NT2/D1 (cell line): ENCODE measurements at regions not wholly inside any gene's neighbourhood (a gene's known extent, or its start where the extent isn't known, plus 50 kb on each side); places are given as distances from the start of the nearest gene placed in this dataset.

ENCODE experiments used
- DNase-seq: peaks from one replicate; pipeline ENCODE4 v3.0.0-alpha.2; 2011; ENCODE audit warnings: low read depth, low spot score
- H3K27me3 ChIP-seq: 2 replicates; pipeline ENCODE4 v1.6.0; 2011; ENCODE audit warnings: mild to moderate bottlenecking; ENCODE audit not compliant: insufficient read length, insufficient read depth
- H3K36me3 ChIP-seq: 2 replicates; pipeline ENCODE4 v1.6.1; 2011; ENCODE audit warnings: mild to moderate bottlenecking, low read length, mixed read lengths; ENCODE audit not compliant: insufficient read depth, insufficient read length
- H3K4me1 ChIP-seq: 2 replicates; pipeline ENCODE4 v1.5.1; 2011; ENCODE audit not compliant: insufficient read depth, insufficient read length
- H3K4me3 ChIP-seq: 2 replicates; pipeline ENCODE4 v1.5.1; 2011; ENCODE audit warnings: low read depth; ENCODE audit not compliant: insufficient read length
- H3K9ac ChIP-seq: 2 replicates; pipeline ENCODE4 v1.6.0; 2011; ENCODE audit warnings: low read depth; ENCODE audit not compliant: insufficient read length
- H3K9me3 ChIP-seq: 2 replicates; pipeline ENCODE4 v1.5.1; 2011; ENCODE audit warnings: mild to moderate bottlenecking, low read length; ENCODE audit not compliant: insufficient read depth
- SUZ12 ChIP-seq: IDR thresholded peaks from 2 replicates; pipeline ENCODE4 v1.6.1; 2011; ENCODE audit not compliant: insufficient read length, insufficient read depth; ENCODE audit errors: extremely low read depth
- YY1 ChIP-seq: IDR thresholded peaks from 2 replicates; pipeline ENCODE4 v1.6.1; 2011; ENCODE audit not compliant: insufficient read length, insufficient read depth
- ZNF274 ChIP-seq: IDR thresholded peaks from 2 replicates; pipeline ENCODE4 v1.6.1; 2011; ENCODE audit warnings: mild to moderate bottlenecking, low read depth, low read length

DNA sequence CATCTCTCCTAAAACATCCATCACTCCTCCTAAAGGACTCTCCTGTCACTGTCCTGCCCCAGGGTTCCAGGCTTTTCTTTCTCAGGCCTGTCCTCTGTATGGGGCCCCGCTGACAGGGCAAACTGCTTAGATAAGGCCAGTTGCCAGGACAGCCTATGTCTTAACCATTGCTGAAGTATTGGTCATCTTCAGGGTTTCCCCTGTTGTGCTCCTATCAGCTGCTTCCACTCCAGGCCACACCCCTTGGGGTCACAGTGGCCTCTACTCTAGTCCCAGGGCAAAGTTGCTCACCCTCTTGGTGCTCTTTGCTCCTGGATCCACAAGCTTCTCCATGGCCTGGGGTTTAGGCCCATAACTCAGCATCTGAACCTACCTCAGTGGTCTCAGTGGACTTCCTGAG lies 138.0 kb upstream of the PJA1 start:
- Histone ChIP-seq H3K4me1 (no peaks in the 10 kb centered on the region), H3K36me3 (no peaks in the 10 kb centered on the region), H3K4me3 (no peak overlapping the region), H3K9ac (no peak overlapping the region), H3K27me3 (no peaks in the 10 kb centered on the region), H3K9me3 (no peaks in the 10 kb centered on the region)
- DNase-seq, result no peak
- TF ChIP-seq YY1 (no peak), SUZ12 (no peak)

DNA sequence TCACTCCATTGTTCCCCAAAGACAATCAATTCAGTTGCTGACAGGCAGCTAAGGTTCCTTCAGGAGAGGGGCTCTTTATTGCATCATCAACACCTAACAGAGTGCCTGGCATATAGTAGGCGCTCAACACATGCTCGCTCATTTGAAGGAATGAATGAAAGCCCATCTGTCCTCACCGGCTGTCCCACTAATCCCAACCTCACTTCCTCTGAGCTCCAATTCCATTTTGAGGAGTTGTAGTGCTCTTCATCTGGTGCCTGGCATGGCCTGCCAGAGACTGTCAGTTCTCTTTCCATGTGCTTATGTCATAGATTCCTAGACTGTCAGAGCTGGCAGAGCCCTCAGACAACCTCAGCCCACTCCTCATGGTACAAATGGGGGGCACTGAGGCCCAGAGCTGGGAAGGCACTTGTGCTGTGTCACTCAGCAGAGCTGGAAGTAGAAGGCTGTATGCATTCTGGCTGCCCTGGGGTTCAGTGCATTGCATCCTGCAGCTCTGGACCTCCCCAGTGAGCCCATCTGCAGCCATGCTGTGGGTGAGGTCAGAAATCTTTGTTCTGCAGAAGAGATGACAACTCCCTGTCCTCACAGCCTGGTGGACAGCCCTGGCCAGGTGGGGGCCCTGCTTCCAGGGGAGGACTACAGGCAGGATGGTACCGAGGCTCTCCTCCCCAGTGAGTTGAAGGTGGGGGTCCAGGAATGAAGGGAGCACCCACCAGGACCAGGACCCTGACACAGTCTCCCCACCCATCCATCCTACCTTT lies 134.9 kb upstream of the PJA1 start:
- H3K9ac ChIP-seq, result no peak overlapping the region
- no peak for DNase-seq
- TF ChIP-seq ZNF274 (no peak), SUZ12 (no peak), YY1 (no peak)
- H3K27me3 ChIP-seq, result no peaks in the 10 kb centered on the region
- H3K4me3 ChIP-seq, result no peak overlapping the region
- no peaks in the 10 kb centered on the region for H3K36me3 ChIP-seq
- H3K9me3 ChIP-seq, result no peaks in the 10 kb centered on the region
- peaks cover 2% of the 10 kb centered on the region for H3K4me1 ChIP-seq

DNA sequence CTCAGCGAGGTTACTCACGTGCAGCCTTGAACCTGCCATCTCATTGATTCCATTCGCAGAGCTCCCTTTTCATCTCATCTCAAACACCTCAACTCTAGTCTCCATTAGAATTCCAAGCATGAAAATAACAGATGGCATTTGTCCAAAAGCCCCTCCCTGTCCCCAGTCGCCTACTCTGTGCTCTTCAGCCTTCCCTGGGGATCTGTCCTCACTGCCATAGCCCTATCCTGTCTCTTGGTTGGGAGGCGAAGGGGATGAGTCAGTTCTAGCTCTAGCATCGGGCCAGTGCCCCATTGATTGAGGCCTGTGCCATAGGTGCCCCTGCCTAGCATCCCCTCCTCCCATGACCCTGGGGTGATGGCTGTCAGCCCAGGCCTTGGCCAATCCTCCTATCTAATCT lies 134.0 kb upstream of the PJA1 start:
- Histone ChIP-seq H3K27me3 (no peaks in the 10 kb centered on the region), H3K36me3 (no peaks in the 10 kb centered on the region), H3K4me3 (no peak overlapping the region), H3K4me1 (peaks cover 2% of the 10 kb centered on the region), H3K9me3 (no peaks in the 10 kb centered on the region), H3K9ac (no peak overlapping the region)
- DNase-seq, result no peak
- no peak for TF ChIP-seq SUZ12
- TF ChIP-seq YY1, result no peak
- no peak for TF ChIP-seq ZNF274

DNA sequence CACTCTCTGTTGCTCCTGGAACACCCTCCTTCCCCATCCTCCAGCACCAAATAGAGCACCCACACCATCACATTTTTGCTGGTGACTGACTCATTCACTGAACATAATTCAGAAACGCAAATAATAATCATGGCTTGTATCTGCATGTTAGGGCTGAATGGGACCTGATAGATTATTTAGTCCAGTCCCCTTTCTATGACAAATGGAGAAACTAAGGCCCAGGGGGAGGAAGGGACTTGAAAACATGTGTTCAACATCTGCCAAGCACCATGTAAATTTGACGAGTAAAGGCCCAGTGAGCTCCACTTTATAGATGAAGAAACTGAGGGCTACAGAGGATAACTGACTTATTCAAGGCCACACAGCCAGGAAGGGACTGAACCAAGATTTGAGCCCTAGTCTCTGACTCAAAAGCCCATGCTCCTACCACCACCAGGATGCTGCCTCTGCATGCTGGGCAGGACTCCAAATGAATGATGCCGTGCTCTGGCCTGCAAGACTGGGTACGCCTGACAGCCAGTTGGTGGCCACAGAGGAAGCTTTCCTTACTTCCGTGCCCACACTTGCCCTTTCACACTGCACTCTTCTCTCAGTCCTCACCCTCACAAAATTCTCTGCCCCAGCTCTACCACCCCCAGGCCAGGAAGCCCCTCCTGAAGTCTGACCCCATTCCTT lies 133.3 kb upstream of the PJA1 start:
- H3K4me1 ChIP-seq, result peaks cover 2% of the 10 kb centered on the region
- H3K27me3 ChIP-seq, result no peaks in the 10 kb centered on the region
- DNase-seq, result no peak
- no peak overlapping the region for H3K4me3 ChIP-seq
- H3K36me3 ChIP-seq, result no peaks in the 10 kb centered on the region
- H3K9me3 ChIP-seq, result no peaks in the 10 kb centered on the region
- TF ChIP-seq SUZ12, result no peak
- no peak for TF ChIP-seq YY1
- no peak for TF ChIP-seq ZNF274
- H3K9ac ChIP-seq, result no peak overlapping the region

DNA sequence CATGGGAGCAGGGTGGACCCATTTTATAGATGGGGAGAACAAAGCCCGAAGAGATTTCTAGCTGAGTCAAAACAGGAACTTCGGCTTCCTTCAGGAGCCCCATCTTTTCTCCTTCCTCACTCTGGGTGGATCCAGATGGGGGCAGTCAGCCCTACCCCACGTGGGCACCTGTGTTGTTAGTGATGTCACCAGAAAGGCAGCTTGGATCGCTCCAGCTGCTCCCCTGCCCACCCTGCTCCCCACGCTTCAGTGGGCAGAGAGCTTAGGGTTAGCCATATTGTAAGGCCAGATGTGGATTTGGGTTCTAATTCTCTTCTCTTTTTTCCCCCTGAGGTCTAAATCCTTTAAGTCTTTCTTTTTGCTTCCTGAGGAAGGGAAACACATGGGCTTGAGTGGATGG lies 132.3 kb upstream of the PJA1 start:
- H3K9ac ChIP-seq, result no peak overlapping the region
- no peak for DNase-seq
- no peaks in the 10 kb centered on the region for H3K27me3 ChIP-seq
- H3K4me3 ChIP-seq, result no peak overlapping the region
- no peaks in the 10 kb centered on the region for H3K9me3 ChIP-seq
- H3K36me3 ChIP-seq, result no peaks in the 10 kb centered on the region
- TF ChIP-seq YY1 (no peak), SUZ12 (no peak), ZNF274 (no peak)
- H3K4me1 ChIP-seq, result peaks cover 2% of the 10 kb centered on the region

DNA sequence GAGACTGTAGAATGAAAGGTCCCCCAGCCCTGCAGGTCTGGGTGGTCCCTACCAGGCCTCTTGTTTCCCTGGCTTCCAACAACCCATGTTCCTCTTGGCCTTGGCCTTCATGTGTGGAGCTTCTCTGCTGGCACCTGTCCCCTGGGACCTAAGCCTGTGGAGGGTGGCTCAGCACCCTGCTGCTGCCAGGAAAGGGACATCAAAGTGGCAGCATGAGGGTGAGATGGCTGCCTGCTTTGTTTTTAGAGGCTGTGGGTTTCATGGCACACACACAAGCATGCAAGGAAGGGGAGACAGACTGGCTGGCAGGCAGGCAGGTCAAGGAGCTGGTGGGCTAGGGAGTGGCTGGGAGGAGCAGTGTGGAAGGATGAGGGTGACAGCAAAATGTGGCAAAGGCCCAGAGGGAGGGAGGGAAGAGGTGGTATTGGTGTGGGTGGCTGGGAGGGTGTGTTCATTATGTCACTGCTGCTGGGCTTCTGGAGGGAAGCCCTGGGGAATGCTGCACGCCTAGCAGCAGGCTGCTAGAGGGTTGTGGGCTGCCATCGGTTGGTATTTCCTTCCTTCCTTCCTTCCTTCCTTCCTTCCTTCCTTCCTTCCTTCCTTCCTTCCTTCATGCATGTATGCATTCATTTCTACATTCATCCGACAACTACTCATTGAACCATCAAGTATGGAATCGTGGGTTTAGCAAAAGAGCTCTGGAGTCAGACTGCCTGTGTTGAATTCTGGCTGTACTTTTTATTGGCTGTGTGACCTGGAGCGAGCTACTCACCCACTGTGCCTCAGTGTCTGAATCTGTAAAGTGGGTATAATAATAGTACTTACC lies 128.7 kb upstream of the PJA1 start:
- TF ChIP-seq SUZ12 (no peak), ZNF274 (no peak), YY1 (no peak)
- Histone ChIP-seq H3K36me3 (no peaks in the 10 kb centered on the region), H3K9me3 (no peaks in the 10 kb centered on the region), H3K4me1 (peaks cover 16% of the 10 kb centered on the region), H3K27me3 (no peaks in the 10 kb centered on the region), H3K4me3 (no peak overlapping the region), H3K9ac (no peak overlapping the region)
- no peak for DNase-seq

DNA sequence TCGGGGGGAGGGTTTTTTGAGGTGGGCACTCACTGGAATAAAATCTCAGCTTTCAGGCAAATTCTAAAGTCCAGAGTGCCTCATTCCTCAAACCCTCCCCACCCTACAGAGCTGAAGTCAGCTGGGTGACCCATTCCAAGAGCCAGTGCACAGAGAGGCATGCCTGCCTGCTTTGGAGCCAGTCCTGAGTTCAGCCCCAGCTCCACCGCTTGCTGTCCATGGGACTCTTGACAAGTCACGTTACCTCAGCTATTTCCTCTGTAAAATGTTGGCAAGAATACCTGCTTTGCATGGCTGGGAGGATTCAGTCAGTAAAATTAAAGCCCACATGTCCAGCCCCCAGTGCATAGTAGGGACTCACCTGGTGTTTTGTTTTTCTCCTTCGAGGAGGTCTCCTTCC lies 125.9 kb upstream of the PJA1 start:
- H3K27me3 ChIP-seq, result peaks cover 5% of the 10 kb centered on the region
- H3K36me3 ChIP-seq, result no peaks in the 10 kb centered on the region
- H3K4me1 ChIP-seq, result peaks cover 21% of the 10 kb centered on the region
- DNase-seq, result no peak
- TF ChIP-seq YY1 (no peak), SUZ12 (no peak), ZNF274 (no peak)
- no peaks in the 10 kb centered on the region for H3K9me3 ChIP-seq
- H3K4me3 ChIP-seq, result no peak overlapping the region
- no peak overlapping the region for H3K9ac ChIP-seq
